ENCODE measurements at regions not wholly inside any gene's neighbourhood (a gene's known extent, or its start where the extent isn't known, plus 50 kb on each side); places are given as distances from the start of the nearest gene placed in this dataset.
A peak's percentile ranks its signal among the peaks of the same experiment; 100 is the strongest.

DNA sequence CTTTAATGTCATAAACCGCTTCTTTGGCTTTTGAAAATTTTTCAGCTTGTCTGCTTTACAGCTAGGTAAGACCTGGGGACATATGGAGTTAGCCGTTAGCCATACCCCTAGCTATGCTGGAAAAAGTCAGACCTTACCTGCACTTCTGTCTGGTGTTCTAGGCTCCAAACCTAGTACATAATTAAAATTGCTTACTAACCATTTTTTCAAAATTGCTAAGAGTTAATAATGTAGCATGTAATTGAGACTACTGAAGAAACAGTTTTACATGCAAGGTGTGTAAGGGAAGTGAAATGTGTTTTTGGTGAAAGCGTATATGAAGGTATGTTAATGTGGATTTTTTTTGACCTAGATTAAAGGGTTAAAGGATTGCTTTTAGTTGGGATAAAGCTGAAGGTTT lies 336.9 kb downstream of the RNF144B start:
- H3K27ac Mint-ChIP-seq (ENCODE audit: unreplicated experiment), result no peak overlapping the region
- no peaks in the 10 kb centered on the region for H3K27me3 Mint-ChIP-seq (ENCODE audit: low read depth)
- H3K36me3 Mint-ChIP-seq (ENCODE audit: low read depth), result peaks cover 24% of the 10 kb centered on the region
- no peak overlapping the region for H3K4me3 Mint-ChIP-seq
- peaks cover 17% of the 10 kb centered on the region for H3K9me3 Mint-ChIP-seq
- peaks cover 21% of the 10 kb centered on the region for H3K4me1 Mint-ChIP-seq
- TF ChIP-seq, protein P1, sequence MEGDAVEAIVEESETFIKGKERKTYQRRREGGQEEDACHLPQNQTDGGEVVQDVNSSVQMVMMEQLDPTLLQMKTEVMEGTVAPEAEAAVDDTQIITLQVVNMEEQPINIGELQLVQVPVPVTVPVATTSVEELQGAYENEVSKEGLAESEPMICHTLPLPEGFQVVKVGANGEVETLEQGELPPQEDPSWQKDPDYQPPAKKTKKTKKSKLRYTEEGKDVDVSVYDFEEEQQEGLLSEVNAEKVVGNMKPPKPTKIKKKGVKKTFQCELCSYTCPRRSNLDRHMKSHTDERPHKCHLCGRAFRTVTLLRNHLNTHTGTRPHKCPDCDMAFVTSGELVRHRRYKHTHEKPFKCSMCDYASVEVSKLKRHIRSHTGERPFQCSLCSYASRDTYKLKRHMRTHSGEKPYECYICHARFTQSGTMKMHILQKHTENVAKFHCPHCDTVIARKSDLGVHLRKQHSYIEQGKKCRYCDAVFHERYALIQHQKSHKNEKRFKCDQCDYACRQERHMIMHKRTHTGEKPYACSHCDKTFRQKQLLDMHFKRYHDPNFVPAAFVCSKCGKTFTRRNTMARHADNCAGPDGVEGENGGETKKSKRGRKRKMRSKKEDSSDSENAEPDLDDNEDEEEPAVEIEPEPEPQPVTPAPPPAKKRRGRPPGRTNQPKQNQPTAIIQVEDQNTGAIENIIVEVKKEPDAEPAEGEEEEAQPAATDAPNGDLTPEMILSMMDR (conservative IDR thresholded peaks at IDR 0.05), result no peak
- no peak for DNase-seq (ENCODE audit: low read depth, low spot score)

DNA sequence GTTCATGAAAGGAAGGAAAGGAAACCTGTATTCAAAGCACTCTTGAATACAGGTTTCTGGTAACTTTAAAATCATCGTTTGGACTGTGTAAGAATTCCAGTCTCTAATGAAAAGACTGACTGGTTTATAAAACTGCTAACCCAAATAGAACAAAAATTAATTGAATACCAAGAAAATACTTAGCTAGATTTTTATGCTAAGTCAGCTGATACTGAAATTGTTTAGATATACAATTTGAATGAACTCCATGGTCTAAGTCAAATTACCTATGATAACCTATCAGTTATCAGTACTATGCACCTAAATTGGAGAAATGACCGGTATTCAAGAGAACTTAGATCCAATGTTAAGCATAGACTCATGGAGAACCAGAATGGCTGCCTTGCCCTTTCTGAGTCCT lies 338.3 kb downstream of the RNF144B start:
- no peaks in the 10 kb centered on the region for H3K27me3 Mint-ChIP-seq (ENCODE audit: low read depth)
- H3K4me1 Mint-ChIP-seq, result peaks cover 10% of the 10 kb centered on the region
- H3K9me3 Mint-ChIP-seq, result peaks cover 24% of the 10 kb centered on the region
- peaks cover 28% of the 10 kb centered on the region for H3K36me3 Mint-ChIP-seq (ENCODE audit: low read depth)
- no peak overlapping the region for H3K4me3 Mint-ChIP-seq
- DNase-seq (ENCODE audit: low read depth, low spot score), result no peak
- H3K27ac Mint-ChIP-seq (ENCODE audit: unreplicated experiment), result no peak overlapping the region
- TF ChIP-seq, protein P1 (conservative IDR thresholded peaks at IDR 0.05), result no peak

DNA sequence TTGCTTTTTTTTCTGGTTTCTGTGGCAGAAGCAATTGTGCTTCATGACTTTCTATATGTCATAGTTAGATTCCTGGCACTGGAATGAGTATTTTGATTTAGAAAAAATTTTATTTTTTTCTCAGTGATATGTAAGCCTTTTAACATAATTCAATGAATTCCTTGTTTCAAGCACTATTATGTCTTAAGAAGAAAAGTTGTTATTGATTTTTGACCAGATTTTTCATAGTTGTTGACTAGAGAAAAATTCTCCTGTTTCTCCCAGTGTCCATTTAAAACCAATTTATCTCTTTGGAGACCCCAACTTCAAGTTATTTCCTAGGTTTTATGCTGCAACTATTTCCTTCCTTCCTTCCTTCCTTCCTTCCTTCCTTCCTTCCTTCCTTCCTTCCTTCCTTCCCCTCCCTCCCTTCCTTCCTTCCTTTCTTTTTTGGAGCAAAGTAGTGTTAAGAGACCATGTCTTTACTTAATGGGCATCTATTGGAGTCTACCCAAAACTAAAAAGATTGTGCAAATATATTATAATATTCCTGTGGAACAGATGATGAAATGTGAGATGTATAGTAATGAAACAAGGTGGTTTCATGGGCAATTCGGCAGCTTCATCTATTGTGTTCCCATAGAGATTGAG lies 346.9 kb downstream of the RNF144B start:
- DNase-seq (ENCODE audit: low read depth, low spot score), result no peak
- TF ChIP-seq, protein P1 (conservative IDR thresholded peaks at IDR 0.05), result no peak
- H3K4me1 Mint-ChIP-seq, result no peaks in the 10 kb centered on the region
- no peaks in the 10 kb centered on the region for H3K27me3 Mint-ChIP-seq (ENCODE audit: low read depth)
- H3K4me3 Mint-ChIP-seq, result no peak overlapping the region
- H3K9me3 Mint-ChIP-seq, result peaks cover 28% of the 10 kb centered on the region
- no peak overlapping the region for H3K27ac Mint-ChIP-seq (ENCODE audit: unreplicated experiment)
- H3K36me3 Mint-ChIP-seq (ENCODE audit: low read depth), result peaks cover 18% of the 10 kb centered on the region

DNA sequence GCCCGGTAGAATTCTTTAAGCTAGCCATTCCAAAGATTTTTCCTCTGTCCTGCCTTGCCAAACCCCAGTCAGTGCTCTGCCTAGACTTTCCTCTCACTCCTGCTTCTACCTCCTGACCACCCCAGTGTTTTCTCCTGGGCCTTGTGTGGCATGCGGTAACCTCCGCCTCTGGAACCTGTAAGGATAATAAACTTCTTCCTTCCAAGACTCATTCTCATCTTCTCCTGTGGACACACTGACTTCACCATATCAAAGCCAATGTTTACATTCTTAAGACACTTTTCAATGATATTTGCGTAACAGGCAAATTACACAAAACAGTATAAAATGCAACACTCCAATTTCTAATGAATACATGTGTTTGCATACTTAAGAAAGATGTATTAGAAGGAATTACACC lies 354.6 kb downstream of the RNF144B start:
- Mint-ChIP-seq H3K36me3 (ENCODE audit: low read depth) (no peaks in the 10 kb centered on the region), H3K27ac (ENCODE audit: unreplicated experiment) (peak overlapping the region; percentile 82), H3K4me3 (no peak overlapping the region), H3K4me1 (peaks cover 3% of the 10 kb centered on the region), H3K9me3 (peaks cover 6% of the 10 kb centered on the region), H3K27me3 (ENCODE audit: low read depth) (no peaks in the 10 kb centered on the region)
- no peak for DNase-seq (ENCODE audit: low read depth, low spot score)
- TF ChIP-seq, protein P1 (conservative IDR thresholded peaks at IDR 0.05), result no peak

DNA sequence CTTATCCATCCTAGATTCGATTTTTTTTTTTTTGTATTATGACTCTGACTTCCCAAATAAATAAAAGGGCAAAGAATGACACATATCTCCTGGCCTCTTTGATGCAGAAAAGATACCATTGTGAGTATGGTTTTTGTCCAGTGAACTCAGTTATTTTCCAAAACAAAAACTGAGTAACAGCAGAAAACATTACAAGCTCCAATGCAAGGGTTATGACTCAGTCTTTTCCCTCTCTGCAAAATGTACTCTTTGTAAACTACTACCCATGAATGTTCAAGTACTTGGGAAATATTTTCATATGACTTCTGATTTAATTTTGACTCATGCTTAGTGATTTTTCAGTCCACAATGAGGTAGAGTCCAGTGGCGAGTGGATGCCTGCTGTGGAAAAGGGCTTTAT lies 355.3 kb downstream of the RNF144B start:
- Mint-ChIP-seq H3K9me3 (peaks cover 6% of the 10 kb centered on the region), H3K36me3 (ENCODE audit: low read depth) (no peaks in the 10 kb centered on the region), H3K27ac (ENCODE audit: unreplicated experiment) (no peak overlapping the region), H3K27me3 (ENCODE audit: low read depth) (no peaks in the 10 kb centered on the region), H3K4me1 (peaks cover 3% of the 10 kb centered on the region), H3K4me3 (no peak overlapping the region)
- DNase-seq (ENCODE audit: low read depth, low spot score), result no peak
- TF ChIP-seq, protein P1 (conservative IDR thresholded peaks at IDR 0.05), result no peak

Data from neural crest cell (in vitro differentiated cells).